ENCODE measurements at regions not wholly inside any gene's neighbourhood (a gene's known extent, or its start where the extent isn't known, plus 50 kb on each side); places are given as distances from the start of the nearest gene placed in this dataset.

DNA sequence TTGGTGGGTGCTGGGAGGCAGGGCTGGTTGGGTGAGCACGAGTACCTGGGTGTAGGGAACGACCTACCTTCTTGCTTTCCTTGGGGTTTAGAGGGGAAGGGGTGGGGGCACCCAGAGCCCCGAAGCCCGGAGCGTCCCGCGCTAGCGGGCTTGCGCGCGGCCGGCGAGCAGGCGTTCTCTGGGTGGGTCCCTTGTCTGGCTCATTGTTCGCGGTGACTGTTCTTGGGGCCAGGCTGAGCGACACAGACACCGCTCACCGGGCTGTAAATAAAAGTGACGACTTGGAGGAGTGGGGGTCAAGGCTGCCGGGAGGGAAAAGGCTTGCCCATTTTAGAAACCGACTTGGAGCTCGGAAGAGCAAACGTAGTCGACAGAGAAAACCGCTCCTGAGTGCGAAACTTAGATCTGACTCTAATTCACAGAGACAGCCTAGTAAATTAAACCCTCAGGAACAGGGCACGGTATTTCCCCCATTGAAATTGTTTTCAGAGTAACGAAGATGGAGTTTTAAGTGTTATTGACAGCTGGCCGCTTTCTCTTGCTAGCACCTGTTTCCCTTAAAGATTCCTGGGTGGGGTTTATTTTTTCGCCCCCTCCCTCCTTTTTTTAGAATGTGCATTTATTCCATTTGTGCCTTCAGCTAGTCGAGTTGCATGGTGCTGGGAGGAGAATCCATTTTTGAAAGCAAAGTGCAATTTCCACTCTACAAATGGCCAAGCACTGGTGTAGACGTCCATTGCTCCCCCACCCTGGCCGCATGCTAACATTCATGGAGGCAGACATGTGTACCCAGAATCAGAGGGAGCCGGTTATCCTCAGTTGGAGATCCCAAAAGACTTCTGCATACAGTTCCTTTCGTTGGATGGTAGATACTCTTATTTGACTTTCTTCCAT, 532.1 kb upstream of the SEMA6D start:
- DNase-seq: no peak

GRCh38 chr15:47186075-47186474, 531.2 kb upstream of the SEMA6D start:
- DNase-seq: no peak

DNA sequence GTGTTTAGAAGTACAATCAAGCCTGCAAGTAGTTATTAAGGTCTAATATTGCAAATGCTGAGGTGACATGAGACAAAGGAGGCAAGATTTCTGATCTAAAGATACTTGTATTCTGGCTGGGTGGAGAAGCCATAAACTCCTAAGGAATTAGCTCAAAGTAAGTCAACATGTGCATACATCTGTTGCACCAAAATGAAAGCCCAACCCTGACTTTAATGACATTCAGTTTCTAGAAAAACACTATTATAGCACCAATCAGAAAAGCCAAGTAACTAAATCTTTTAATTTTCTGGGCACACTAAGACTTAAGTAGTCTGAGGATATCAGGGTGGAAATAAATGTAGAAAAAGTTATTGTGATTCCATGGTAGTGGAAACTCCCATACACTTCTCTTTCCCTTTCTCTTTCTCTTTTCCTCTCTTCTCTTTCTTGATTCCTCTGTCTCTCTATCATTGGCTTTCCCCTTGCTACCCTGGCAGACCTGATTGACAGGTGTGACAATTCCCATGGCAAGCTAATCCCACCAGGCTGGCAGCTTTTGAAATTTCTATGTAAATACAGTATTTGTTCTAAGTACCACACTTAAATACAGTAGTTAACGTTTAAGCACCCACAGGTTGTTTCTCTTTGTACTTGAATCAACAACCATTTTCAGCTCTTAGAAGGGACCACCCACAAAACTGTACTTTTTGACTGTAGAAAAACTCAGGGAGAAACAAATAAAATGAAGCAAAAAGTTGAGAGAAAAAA, 528.4 kb upstream of the SEMA6D start:
- DNase-seq: no peak

DNA sequence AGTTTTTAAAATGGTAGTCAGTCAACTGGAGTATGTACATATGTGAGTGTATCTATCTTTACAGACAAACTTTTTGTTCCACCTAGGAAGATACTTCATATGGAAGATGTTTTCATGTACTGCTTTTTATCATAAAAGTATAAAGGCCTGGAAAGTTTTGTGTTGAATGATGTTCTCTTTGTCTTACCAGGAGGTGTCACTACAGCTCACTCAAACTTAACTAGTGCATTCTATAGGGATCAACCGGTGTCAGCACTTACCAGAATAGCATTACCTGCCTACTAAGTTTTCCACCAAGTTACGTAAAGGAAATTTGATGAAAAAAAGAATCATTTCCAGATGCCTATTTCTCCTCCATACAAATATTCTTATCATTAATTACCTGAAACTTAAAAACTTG, 522.6 kb upstream of the SEMA6D start:
- DNase-seq: peak; percentile 38

- DNase-seq: peak; percentile 72
Measured at GRCh38 chr15:47196048-47196447, 521.3 kb upstream of the SEMA6D start.

DNA sequence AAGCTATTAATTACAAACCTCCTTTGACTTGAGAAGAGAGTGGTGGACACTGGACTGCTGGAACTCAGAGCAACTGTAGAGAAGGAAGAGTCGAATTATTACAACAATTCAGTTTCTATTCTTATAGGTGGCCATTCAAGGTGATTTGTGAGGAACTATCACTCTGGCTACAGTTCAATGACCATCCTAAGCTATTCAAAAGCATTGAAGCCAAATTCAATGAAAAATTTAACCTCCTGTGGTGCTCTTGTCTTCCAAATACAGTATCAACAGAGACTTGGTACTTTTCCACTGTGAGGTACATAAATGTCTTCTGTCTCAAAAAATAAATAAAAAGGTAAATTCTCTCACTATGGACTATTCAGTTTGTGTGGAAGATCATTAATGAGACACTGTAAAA, 513.3 kb upstream of the SEMA6D start:
- no peak for DNase-seq

GRCh38 chr15:47206358-47206978, 510.8 kb upstream of the SEMA6D start:
- DNase-seq: no peak

GRCh38 chr15:47209591-47209990, 507.7 kb upstream of the SEMA6D start:
- DNase-seq: no peak

DNA sequence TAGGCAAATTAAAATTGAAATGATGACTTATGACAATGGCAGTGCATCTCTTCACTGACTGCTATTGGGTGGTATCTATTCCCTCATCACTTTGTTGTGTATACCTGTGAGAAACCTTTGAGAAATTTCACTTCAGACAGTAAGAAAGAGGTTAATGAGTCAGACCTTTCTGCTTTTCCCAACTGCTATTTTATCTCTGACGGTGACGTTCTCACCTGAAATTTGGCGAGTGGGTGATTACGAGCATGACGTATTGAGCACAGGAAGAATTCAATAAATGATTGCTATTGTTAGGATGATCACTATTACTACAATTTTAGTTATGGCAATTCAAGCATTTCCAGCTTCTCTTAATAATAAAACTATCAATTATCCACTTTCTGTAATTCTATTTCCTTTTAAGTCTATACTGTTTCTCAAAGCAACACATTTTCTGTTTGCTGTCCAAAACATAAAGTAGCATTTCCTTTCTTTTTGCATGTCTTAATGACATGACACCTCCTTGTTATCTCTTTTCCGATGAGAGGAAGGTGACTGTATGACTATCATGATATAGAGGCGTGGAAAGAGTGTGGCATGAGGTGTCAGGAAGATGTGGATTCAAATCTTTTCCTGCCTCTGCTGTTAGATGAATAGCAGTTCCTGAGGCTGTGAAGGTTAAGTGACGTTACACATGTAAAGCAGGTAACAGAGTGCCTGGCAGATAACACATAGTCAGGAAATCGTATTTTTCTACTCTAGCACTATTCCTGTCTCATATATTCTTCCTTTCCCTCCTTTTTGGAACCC, 504.9 kb upstream of the SEMA6D start:
- no peak for DNase-seq

GRCh38 chr15:47213883-47214282, 503.4 kb upstream of the SEMA6D start:
- DNase-seq: no peak

- DNase-seq: no peak
Measured at GRCh38 chr15:47218295-47218694, 499.0 kb upstream of the SEMA6D start.

- no peak for DNase-seq
Measured at GRCh38 chr15:47244361-47244760, 472.9 kb upstream of the SEMA6D start.

- DNase-seq: no peak
Measured at GRCh38 chr15:47246317-47246716, 471.0 kb upstream of the SEMA6D start.

- no peak for DNase-seq
Measured at GRCh38 chr15:47258521-47258920, 458.8 kb upstream of the SEMA6D start.

DNA sequence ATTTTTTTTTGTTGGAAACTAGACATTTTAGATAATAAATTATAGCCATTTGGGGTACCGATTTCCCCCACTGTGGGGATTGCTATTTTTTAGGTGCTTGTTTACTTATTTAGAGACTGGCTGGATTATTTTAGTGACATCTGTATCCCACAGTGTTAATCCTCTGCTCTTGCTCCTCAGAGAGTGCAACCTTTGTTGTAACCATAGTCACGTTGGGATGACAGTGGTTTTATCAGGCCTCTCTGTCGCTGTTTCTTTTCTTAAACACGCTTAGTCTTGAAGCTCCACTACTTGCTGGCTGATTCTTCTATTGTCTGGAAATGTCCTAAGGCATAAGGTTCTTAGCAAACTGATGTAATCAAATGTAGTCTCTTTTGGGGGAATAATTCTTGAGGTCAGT, 451.6 kb upstream of the SEMA6D start:
- no peak for DNase-seq

- DNase-seq: no peak
Measured at GRCh38 chr15:47266566-47266965, 450.7 kb upstream of the SEMA6D start.

DNA sequence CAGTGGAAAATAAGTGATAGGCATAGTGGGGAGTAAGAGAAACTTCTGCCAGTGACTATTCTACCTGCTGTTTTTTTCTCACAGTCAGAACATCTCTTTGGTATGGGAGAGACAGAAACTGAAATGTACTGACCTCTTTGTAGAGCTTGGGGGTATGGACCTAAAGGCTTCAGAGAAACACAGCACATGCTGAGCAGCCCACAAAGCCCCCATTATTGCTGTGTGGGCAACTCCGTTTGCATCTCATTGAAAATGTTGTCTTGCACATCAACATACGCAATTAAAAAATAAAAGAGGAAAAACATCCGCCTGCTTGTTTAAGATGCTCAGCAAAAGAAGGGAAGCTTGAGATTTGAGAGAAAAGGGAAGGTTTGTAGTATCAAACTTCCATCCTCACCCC, 443.4 kb upstream of the SEMA6D start:
- no peak for DNase-seq

GRCh38 chr15:47283246-47283645, 434.1 kb upstream of the SEMA6D start:
- DNase-seq: no peak

DNA sequence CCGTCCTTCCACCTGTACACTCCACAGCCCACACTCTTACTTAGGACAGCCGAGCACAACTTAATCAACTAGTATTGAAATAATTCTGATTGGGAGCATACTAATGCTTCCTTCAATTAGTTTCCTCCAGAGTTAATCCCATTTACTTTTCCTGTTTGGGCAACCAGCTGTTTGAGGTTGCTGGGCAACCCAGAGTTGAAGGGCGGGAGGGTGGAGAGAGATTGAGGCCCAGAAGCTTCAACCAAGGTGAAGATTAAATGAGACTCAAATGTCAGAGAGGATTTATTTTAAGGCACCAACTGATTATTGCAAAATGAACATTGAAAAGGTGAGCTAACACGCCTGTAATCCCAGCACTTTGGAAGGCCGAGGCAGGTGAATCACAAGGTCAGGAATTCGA, 428.5 kb upstream of the SEMA6D start:
- DNase-seq: no peak

- no peak for DNase-seq
Measured at GRCh38 chr15:47289656-47290055, 427.6 kb upstream of the SEMA6D start.

DNA sequence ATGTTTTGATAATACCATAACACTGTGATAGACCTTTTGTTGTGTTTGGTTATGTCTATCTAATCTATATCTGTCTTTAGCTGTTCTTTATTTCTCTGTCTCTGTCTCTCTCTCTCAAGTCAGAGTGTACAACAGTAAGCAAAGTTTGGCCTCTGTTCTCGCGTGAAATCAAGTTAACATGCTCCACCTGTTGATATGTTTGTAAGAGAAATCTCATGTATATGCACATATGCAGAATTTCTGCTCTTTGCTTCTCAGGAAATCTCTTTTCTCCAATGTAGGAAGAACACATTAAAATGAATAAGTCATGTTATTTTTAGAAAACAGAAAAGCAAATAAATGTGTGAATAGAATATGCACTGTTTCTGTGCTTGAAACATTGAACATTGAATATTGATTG, 425.5 kb upstream of the SEMA6D start:
- no peak for DNase-seq

GRCh38 chr15:47292638-47293190, 424.6 kb upstream of the SEMA6D start:
- DNase-seq: no peak
